K562 (cell line): ENCODE measurements at regions not wholly inside any gene's neighbourhood (a gene's known extent, or its start where the extent isn't known, plus 50 kb on each side); places are given as distances from the start of the nearest gene placed in this dataset.

Experiments used
- KLF16 ChIP-seq: IDR thresholded peaks from 2 replicates; pipeline ENCODE4 v1.6.1; 2016; ENCODE audit warnings: antibody characterized with exemption
- SLC30A9 ChIP-seq: fragments of 250-450 bp; sonication (Bioruptor Pico); IDR thresholded peaks from 2 replicates; pipeline ENCODE4 v1.8.0; 2022; ENCODE audit warnings: mild to moderate bottlenecking, moderate library complexity
- ZBTB7A ChIP-seq: IDR thresholded peaks from 2 replicates; pipeline ENCODE4 v1.6.1; 2011; ENCODE audit warnings: low read depth, mild to moderate bottlenecking, low read length, moderate library complexity, borderline replicate concordance; ENCODE audit not compliant: control insufficient read depth
- ZBTB8A ChIP-seq: fragments of 450-650 bp; IDR thresholded peaks from 2 replicates; pipeline ENCODE4 v1.6.1; 2018; ENCODE audit warnings: mild to moderate bottlenecking, moderate library complexity; ENCODE audit not compliant: partially characterized antibody

DNA sequence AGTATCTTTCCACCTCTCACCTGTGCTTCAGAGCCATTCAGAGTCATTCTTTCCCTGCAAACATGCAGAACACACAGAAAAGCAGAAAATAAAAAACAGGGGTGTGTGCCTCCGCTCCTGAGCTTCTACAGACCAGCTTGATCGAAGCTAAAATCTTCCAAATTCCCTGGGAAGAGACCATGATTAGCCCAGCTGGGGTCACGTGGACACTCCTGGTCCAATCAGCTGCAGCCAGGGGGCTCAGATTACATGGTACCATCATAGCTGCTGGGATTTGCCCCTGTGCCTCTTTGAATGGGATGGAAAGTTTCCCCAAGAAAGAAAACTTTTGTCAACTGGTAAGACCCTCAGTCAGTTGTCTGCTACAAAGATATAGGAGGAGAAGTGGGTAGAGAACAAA lies 159.9 kb downstream of the TMEM114 start:
- TF ChIP-seq SLC30A9 (no peak), ZBTB8A (no peak), KLF16 (no peak), ZBTB7A (no peak)
